Memory B cell (primary cell): ENCODE measurements at regions not wholly inside any gene's neighbourhood (a gene's known extent, or its start where the extent isn't known, plus 50 kb on each side); places are given as distances from the start of the nearest gene placed in this dataset.
A peak's percentile ranks its signal among the peaks of the same experiment; 100 is the strongest.

Experiments used
- ATAC-seq: fragments of 150-1000 bp; cut with Tn5 transposase; 2 replicates; pipeline ENCODE4 v1.10.0; 2021; ENCODE audit warnings: low read depth, mild to moderate bottlenecking, moderate library complexity
- DNase-seq, 2 donors: peaks; one replicate each; pipeline ENCODE4 v3.0.0; 2022; ENCODE audit warnings: low spot score in 2 of 2
- H3K27ac Mint-ChIP-seq: one replicate; pipeline ENCODE4 v1.8.0; 2022; ENCODE audit warnings: mild to moderate bottlenecking, moderate library complexity, mixed read lengths
- H3K27me3 Mint-ChIP-seq: one replicate; pipeline ENCODE4 v1.8.0; 2022; ENCODE audit warnings: mixed read lengths
- H3K36me3 Mint-ChIP-seq: one replicate; pipeline ENCODE4 v1.8.0; 2022; ENCODE audit warnings: mild to moderate bottlenecking, mixed read lengths
- H3K4me1 Mint-ChIP-seq: one replicate; pipeline ENCODE4 v1.8.0; 2022; ENCODE audit warnings: mixed read lengths
- H3K4me3 Mint-ChIP-seq: one replicate; pipeline ENCODE4 v1.8.0; 2022; ENCODE audit warnings: mild to moderate bottlenecking, moderate library complexity, mixed read lengths
- H3K9me3 Mint-ChIP-seq: one replicate; pipeline ENCODE4 v1.8.0; 2022; ENCODE audit warnings: mixed read lengths

GRCh38 chr5:103451261-103451660 lies 111.3 kb downstream of the NUDT12 start:
- H3K4me3 Mint-ChIP-seq = no peak overlapping the region

DNA sequence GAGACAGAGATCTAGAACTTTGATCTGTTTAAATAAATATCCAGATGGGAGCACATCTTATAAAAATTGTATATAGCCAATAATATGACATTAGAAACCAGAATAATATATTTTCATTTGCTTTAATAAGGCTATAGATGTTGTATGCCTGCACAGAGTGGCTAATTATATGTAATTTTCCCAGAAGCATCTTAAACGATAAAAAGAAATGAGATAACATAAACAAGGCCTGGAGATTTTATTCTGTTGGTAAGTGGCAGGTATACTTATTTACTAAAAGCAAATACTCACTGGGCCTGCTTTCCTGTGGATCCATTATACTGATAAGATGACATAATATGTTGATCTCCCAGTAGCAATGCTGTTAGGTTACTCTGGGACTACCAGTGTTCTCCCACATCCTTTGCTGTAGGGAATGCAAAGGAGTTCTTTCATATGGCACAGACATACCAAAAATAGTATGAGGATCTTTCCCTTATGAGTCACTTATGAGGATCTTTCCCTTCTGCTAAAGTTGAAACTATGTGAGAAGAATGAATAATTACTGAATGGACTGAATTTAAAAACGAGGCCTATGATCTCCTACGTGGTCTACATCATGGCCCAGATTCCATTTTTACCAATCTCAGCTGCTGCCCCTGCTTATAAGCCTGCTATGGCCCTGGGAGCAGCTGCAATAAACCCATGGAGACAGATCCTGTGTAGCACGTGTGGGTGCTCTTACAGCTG lies 112.1 kb downstream of the NUDT12 start:
- no peak overlapping the region for H3K4me3 Mint-ChIP-seq
- no peaks in the 10 kb centered on the region for H3K4me1 Mint-ChIP-seq
- no peak for ATAC-seq
- DNase-seq = no peak
- no peaks in the 10 kb centered on the region for H3K36me3 Mint-ChIP-seq
- no peaks in the 10 kb centered on the region for H3K9me3 Mint-ChIP-seq
- H3K27me3 Mint-ChIP-seq = peaks cover 3% of the 10 kb centered on the region
- H3K27ac Mint-ChIP-seq = no peak overlapping the region

More at GRCh38 chr5:103451261-103451660, 111.3 kb downstream of the NUDT12 start:
- Mint-ChIP-seq H3K27me3 (peaks cover 3% of the 10 kb centered on the region), H3K27ac (no peak overlapping the region), H3K4me1 (no peaks in the 10 kb centered on the region), H3K36me3 (no peaks in the 10 kb centered on the region), H3K9me3 (no peaks in the 10 kb centered on the region)
- DNase-seq (no peak), ATAC-seq (no peak)

DNA sequence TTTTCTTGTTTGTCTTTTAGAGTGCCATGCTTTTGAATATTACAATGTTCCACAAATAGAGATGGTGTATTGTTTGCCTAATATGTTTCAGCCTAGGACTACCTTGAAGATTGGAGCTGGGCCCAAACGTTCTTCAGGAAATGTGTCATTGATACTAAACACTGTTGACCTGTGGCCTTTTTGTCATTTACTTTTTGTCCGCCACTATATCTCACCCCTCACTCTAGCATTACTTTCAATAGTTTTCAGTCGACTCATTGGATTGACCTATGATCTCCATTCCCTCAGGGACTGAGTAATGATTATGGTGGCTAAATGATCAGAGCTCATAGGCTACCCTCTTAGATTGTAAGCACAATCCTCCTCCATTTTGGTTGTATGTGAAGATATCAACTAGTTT lies 115.8 kb downstream of the NUDT12 start:
- H3K4me3 Mint-ChIP-seq = no peak overlapping the region
- H3K27me3 Mint-ChIP-seq = peaks cover 1% of the 10 kb centered on the region
- H3K9me3 Mint-ChIP-seq = no peaks in the 10 kb centered on the region
- H3K4me1 Mint-ChIP-seq = peaks cover 8% of the 10 kb centered on the region
- H3K27ac Mint-ChIP-seq = no peak overlapping the region
- DNase-seq (no peak), ATAC-seq (no peak)
- no peaks in the 10 kb centered on the region for H3K36me3 Mint-ChIP-seq

DNA sequence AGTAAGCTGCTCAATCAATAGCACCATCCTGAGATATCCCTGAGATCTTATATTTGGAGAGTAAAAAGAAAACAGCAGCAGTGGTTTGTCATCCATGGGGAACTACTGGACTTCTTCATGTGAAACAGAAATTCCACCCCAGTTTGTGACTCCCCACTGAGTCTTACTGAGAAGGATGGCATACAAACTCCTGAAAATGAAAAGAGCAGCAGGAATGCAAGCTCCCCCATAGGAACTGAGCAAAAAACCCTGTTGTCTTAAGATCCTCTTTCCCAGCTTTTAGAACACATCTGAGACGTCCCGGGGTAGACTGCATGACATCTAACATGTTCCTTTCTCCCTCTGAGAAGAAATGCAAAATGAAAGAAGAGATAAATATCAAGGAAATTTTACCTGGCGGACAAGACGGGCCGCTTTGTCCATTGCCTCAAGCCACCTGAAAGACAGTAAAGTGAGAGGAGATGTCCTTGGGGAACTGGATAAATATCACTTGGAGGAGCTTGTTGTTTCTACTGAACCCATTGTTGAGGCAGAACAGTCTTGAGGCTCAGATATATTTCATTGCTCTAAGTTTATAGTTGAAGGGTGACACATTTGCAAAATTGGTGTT lies 117.1 kb downstream of the NUDT12 start:
- no peaks in the 10 kb centered on the region for H3K9me3 Mint-ChIP-seq
- no peak overlapping the region for H3K4me3 Mint-ChIP-seq
- DNase-seq (no peak), ATAC-seq (no peak)
- H3K36me3 Mint-ChIP-seq = no peaks in the 10 kb centered on the region
- H3K27me3 Mint-ChIP-seq = peaks cover 1% of the 10 kb centered on the region
- no peak overlapping the region for H3K27ac Mint-ChIP-seq
- H3K4me1 Mint-ChIP-seq = peaks cover 8% of the 10 kb centered on the region

DNA sequence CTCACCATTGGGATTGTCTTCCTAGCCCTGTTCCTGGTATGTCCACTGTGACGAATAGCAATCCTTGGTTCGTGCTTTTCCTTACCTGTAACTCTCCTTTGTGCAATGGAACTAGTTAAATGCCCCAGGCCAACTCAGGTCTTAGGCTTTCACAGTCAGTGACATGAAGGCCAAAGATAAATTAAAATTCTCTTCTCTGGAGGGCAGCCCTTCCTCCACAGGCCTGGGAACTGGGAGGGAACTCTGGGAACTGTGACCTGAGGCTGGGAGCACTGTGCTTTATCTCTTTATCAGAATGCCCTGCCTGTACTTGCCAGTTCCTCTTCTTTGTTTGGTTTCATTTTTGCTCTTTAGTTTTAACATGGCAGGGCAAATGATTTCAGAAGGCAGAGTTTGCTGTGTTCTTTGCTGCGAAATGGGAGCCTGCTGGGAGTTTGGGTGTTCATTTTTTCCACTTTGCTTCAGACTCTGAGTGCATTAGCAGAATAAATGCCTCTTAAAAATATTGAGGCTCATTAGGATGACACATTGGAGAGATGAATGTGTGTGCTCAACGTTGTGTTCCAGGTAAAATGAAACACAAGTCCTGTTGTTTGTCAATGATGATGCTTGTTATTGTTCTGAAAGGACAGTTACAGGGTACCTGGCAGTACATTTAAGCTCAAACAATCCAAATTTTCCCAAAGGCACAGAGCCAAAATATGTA lies 118.1 kb downstream of the NUDT12 start:
- peak overlapping the region; percentile 18 for H3K4me3 Mint-ChIP-seq
- H3K27ac Mint-ChIP-seq = peak overlapping the region; percentile 22
- H3K9me3 Mint-ChIP-seq = peaks cover 3% of the 10 kb centered on the region
- ATAC-seq = no peak
- H3K36me3 Mint-ChIP-seq = no peaks in the 10 kb centered on the region
- peaks cover 1% of the 10 kb centered on the region for H3K27me3 Mint-ChIP-seq
- H3K4me1 Mint-ChIP-seq = peaks cover 8% of the 10 kb centered on the region
- DNase-seq = no peak

DNA sequence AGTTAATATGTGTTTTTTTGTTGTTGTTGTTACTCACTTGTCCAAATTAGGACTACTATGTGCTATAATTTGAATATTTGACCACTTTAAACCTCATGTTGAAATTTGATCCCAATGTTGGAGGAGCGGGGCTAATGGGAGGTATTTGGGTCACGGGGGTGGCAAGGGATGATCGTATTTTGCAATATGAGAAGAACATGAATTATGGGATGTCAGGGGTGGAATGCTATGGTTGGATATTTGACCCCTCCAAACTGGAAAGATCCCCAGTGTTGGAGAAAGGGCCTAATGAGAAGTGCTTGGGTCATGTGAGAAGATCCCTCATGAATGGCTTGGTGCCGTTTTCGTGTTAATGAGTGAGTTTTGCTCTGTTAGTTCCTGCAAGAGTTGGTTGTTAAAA lies 119.8 kb downstream of the NUDT12 start:
- Mint-ChIP-seq H3K4me1 (peaks cover 8% of the 10 kb centered on the region), H3K36me3 (no peaks in the 10 kb centered on the region), H3K4me3 (no peak overlapping the region), H3K9me3 (peaks cover 8% of the 10 kb centered on the region), H3K27ac (no peak overlapping the region), H3K27me3 (peaks cover 1% of the 10 kb centered on the region)
- no peak for ATAC-seq
- no peak for DNase-seq

DNA sequence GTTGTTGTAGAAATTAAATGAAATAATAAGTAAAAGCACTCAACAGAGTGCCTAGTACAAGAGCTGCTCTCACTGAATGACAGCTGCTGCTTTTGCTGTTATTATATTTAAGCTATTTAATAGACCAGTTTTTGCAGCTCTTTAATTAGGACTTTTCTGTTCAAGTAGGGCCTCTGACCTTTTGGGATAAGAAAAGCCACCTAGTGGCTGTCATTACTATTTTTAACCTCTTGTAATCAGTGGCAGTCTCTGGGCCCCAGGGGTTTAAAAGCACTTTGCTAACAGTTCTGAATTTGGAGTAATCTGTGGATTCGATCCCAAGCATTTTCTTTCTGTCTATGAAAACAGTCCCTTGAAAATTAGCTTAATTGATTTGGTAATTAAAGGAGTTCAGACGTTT lies 121.1 kb downstream of the NUDT12 start:
- H3K4me1 Mint-ChIP-seq = peaks cover 8% of the 10 kb centered on the region
- no peak for ATAC-seq
- H3K27ac Mint-ChIP-seq = no peak overlapping the region

GRCh38 chr5:103439007-103439406 lies 123.6 kb downstream of the NUDT12 start:
- Mint-ChIP-seq H3K9me3 (peaks cover 8% of the 10 kb centered on the region), H3K4me3 (no peak overlapping the region), H3K27ac (no peak overlapping the region), H3K36me3 (no peaks in the 10 kb centered on the region), H3K4me1 (no peaks in the 10 kb centered on the region), H3K27me3 (peaks cover 1% of the 10 kb centered on the region)
- DNase-seq = no peak
- no peak for ATAC-seq

More for the DNA sequence above, 121.1 kb downstream of the NUDT12 start:
- Mint-ChIP-seq H3K27me3 (peaks cover 1% of the 10 kb centered on the region), H3K4me3 (no peak overlapping the region), H3K9me3 (peaks cover 8% of the 10 kb centered on the region), H3K36me3 (no peaks in the 10 kb centered on the region)
- DNase-seq = no peak

DNA sequence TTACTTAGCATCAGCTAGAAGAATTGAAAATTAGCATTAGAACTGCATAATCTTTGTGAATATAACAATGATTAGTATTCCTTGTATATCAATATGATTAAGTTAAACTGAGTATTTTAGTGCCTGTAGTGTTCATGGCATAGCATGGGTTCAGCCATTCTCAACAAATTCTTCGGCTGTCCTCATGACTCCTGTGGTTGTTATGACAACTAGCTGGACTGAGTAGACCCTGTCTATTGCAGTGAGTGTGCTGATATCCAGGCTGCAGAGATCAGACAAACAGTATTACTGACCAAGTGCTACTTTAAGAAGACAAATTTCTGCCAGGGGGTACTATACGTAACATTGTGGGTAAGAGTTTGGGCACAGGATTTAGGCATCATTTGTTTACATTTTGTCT lies 125.9 kb downstream of the NUDT12 start:
- Mint-ChIP-seq H3K27ac (no peak overlapping the region), H3K27me3 (no peaks in the 10 kb centered on the region), H3K9me3 (peaks cover 8% of the 10 kb centered on the region), H3K4me1 (no peaks in the 10 kb centered on the region), H3K36me3 (no peaks in the 10 kb centered on the region), H3K4me3 (no peak overlapping the region)
- no peak for DNase-seq
- no peak for ATAC-seq

DNA sequence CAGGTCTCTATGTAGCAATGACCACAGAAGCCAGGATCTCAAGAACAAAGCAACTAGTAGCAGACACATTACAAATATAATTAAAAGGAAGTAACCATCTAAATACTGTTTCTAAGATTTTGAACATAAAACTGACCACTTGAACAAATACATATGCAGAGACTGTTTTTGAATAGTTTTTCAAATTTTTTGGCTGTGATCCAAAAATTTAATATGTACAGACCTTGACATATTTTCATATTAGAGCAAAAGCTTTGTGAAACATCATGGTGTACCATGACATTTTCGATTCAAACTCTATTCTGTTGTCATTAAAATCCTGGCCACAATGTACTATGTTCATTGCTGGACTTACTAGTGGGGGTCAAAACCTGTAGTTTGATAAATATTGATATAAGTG lies 126.5 kb downstream of the NUDT12 start:
- H3K36me3 Mint-ChIP-seq = no peaks in the 10 kb centered on the region
- H3K27ac Mint-ChIP-seq = no peak overlapping the region
- H3K4me3 Mint-ChIP-seq = no peak overlapping the region
- H3K27me3 Mint-ChIP-seq = no peaks in the 10 kb centered on the region
- H3K9me3 Mint-ChIP-seq = peaks cover 8% of the 10 kb centered on the region
- ATAC-seq (no peak), DNase-seq (no peak)
- no peaks in the 10 kb centered on the region for H3K4me1 Mint-ChIP-seq

- ATAC-seq (no peak), DNase-seq (no peak)
- no peak overlapping the region for H3K4me3 Mint-ChIP-seq
- no peak overlapping the region for H3K27ac Mint-ChIP-seq
- no peaks in the 10 kb centered on the region for H3K36me3 Mint-ChIP-seq
- no peaks in the 10 kb centered on the region for H3K27me3 Mint-ChIP-seq
- no peaks in the 10 kb centered on the region for H3K4me1 Mint-ChIP-seq
- H3K9me3 Mint-ChIP-seq = peaks cover 8% of the 10 kb centered on the region
Measured at GRCh38 chr5:103435136-103435889, 127.3 kb downstream of the NUDT12 start.

DNA sequence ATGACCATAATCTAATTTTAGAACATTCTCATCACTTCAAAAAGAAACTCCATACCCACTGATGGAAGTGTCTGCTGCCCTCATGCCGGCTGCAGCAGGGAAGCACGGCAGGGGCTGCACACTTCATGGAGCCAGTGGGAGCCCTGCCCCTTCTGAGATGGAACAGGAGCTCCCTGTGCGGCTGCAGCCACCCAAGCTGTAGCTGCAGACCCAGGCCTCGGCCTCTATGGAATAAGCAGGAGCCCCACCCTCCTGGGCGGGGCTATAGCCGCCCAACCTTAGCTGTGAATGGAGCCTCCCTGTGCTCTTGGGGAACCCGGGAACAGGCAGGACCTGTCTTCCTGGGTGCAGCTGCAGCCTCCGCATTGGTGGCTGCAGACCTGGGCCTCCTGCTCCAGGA lies 128.5 kb downstream of the NUDT12 start:
- ATAC-seq (no peak), DNase-seq (no peak)
- H3K27me3 Mint-ChIP-seq = no peaks in the 10 kb centered on the region
- no peak overlapping the region for H3K27ac Mint-ChIP-seq
- no peaks in the 10 kb centered on the region for H3K4me1 Mint-ChIP-seq
- H3K4me3 Mint-ChIP-seq = no peak overlapping the region
- H3K9me3 Mint-ChIP-seq = peaks cover 2% of the 10 kb centered on the region
- H3K36me3 Mint-ChIP-seq = no peaks in the 10 kb centered on the region

- DNase-seq (no peak), ATAC-seq (no peak)
- Mint-ChIP-seq H3K4me1 (no peaks in the 10 kb centered on the region), H3K36me3 (no peaks in the 10 kb centered on the region), H3K27ac (no peak overlapping the region), H3K9me3 (no peaks in the 10 kb centered on the region), H3K4me3 (no peak overlapping the region), H3K27me3 (no peaks in the 10 kb centered on the region)
Measured at GRCh38 chr5:103433211-103433610, 129.4 kb downstream of the NUDT12 start.

DNA sequence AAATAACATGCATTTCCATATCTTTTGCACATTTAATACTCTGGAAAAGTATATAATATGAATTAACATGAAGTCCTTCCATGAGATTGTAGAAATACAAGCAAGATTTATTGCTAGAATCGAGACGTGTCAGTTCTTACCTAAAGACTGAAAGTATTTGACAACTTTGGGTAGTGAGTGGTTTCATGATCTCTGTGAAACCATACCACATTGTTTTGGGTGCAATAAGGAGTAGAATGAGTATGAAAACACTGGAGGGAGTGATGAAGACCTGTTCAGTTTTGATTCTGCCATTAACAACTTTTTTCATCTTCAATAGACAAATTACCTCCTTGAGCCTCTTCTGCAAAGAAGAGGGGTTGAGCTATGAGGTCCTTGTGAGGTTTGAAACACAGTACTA lies 133.7 kb downstream of the NUDT12 start:
- H3K36me3 Mint-ChIP-seq = no peaks in the 10 kb centered on the region
- no peak overlapping the region for H3K27ac Mint-ChIP-seq
- H3K4me3 Mint-ChIP-seq = no peak overlapping the region
- no peaks in the 10 kb centered on the region for H3K27me3 Mint-ChIP-seq
- DNase-seq (no peak), ATAC-seq (no peak)
- H3K4me1 Mint-ChIP-seq = no peaks in the 10 kb centered on the region
- no peaks in the 10 kb centered on the region for H3K9me3 Mint-ChIP-seq
